ENCODE measurements at regions not wholly inside any gene's neighbourhood (a gene's known extent, or its start where the extent isn't known, plus 50 kb on each side); places are given as distances from the start of the nearest gene placed in this dataset.

DNA sequence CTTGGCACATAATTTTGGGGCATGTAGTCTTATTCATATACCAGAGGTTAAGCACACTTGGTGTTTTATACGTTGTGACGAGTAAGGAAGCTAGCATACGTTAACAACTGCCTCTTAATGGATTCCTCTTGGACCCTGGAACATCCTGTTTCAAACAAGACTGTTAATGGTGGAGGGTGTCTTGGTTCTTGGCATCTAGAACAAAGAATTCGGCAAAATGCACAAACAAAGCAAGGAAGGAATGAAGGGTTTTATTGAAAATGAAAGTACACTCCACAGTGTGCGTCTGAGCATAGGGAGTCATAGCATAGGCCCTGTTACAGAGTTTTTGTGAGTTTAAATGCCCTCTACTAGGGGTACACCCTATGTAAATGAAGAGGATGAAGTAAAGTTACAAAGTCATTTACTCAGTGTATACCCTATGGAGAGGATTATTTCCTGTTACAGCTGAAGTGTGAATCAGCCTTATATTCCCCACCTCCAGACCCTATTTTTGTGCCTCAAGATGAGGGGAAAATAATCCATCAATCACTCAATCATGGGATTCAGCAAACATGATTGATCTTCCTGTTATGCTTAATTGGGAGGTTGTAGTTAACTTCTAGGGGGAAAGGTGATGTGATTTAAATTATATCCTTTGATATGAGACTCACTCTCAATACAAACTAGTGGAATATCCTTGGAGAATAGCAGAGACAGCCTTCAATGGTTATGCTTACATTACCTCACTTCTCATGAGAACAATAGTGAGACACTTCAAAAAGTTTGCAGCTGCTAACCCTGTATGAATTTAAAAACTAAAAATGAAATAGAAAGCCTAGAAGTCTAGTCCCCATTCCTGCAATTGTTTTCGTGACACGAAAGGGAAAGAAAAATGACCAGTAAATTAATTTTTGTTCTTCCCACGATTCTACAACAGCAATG is 84.9 kb upstream of the MYO10 start:
- Histone ChIP-seq H3K36me3 (ENCODE audit: control insufficient read depth, insufficient read depth, low read length) (no peaks in the 10 kb centered on the region), H3K4me2 (ENCODE audit: insufficient read depth, low read length) (no peak overlapping the region), H3K9me1 (ENCODE audit: control insufficient read depth, insufficient read depth, low read length) (no peaks in the 10 kb centered on the region), H3K4me3 (no peak overlapping the region), H4K20me1 (replicated peaks; ENCODE audit: control insufficient read depth, insufficient read depth, low read length) (no peaks in the 10 kb centered on the region), H3K4me1 (replicated peaks in 1 of 2; ENCODE audit: control insufficient read depth in 2 of 2, insufficient read depth in 2 of 2, low read length in 2 of 2) (no peaks in the 10 kb centered on the region), H3K27me3 (ENCODE audit: control insufficient read depth in 2 of 2, insufficient read depth in 2 of 2, low read length in 2 of 2) (no peaks in the 10 kb centered on the region), H3K27ac (ENCODE audit: extremely low read depth, low read depth, low read length) (no peak overlapping the region), H3K9ac (ENCODE audit: insufficient read depth in 1 of 2, low read depth in 2 of 2, low read length in 2 of 2) (no peak overlapping the region), H2AFZ (ENCODE audit: low read depth, low read length) (no peak overlapping the region), H3K9me3 (replicated peaks; ENCODE audit: control insufficient read depth, insufficient read depth, low read depth, low read length) (no peaks in the 10 kb centered on the region), H3K79me2 (ENCODE audit: control insufficient read depth, insufficient read depth, low read length) (no peaks in the 10 kb centered on the region)
- TF ChIP-seq BRD4 (IDR thresholded peaks at IDR 0.05) = no peak
- TF ChIP-seq CBFB (CRISPR knock-in tag; IDR thresholded peaks at IDR 0.05) = no peak
- TF ChIP-seq TBL1XR1 (IDR thresholded peaks at IDR 0.05; ENCODE audit: low read length in 2 of 2) = no peak
- TF ChIP-seq, protein P1, sequence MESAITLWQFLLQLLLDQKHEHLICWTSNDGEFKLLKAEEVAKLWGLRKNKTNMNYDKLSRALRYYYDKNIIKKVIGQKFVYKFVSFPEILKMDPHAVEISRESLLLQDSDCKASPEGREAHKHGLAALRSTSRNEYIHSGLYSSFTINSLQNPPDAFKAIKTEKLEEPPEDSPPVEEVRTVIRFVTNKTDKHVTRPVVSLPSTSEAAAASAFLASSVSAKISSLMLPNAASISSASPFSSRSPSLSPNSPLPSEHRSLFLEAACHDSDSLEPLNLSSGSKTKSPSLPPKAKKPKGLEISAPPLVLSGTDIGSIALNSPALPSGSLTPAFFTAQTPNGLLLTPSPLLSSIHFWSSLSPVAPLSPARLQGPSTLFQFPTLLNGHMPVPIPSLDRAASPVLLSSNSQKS (CRISPR knock-in tag; IDR thresholded peaks at IDR 0.05) = no peak
- no peak for TF ChIP-seq EGR1 (conservative IDR thresholded peaks at IDR 0.05)
- WGBS (ENCODE audit: insufficient coverage, low coverage, missing lambda C conversion rate) = 0% methylated on average over 8 of the region's 8 CpGs
- intact Hi-C loops (cut with micrococcal nuclease) (no loop called here), in situ Hi-C loops (cut with MboI) (no loop called here)
- ATAC-seq (no peak), DNase-seq (ENCODE audit: extremely low read depth in 1 of 4, low spot score in 3 of 4) (no peak), FAIRE-seq (no peak)
- no TSS peak for BruUV-seq (replicated peaks)
- CTCF ChIA-PET (ENCODE audit: low intra/inter-chr PET ratio) = no interaction called here
- POLR2A ChIA-PET = no interaction called here

DNA sequence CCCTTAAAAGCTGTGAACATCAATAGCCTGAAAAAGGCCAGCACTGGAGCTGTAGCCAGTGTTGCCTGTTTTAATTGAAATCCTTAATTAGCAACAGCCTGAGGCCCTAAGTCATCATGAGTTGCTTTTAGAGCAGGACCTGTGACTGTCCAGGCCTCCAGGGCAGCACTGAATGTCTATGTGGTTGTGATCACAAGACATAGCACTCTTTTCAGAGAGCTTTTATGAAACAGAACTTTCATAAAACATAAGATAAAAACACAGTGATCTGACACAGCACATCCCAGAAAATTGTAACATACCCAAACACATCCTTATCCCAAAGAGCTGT is 85.5 kb upstream of the MYO10 start:
- ChIA-PET POLR2A (no interaction called here), CTCF (ENCODE audit: low intra/inter-chr PET ratio) (no interaction called here)
- Histone ChIP-seq H2AFZ (ENCODE audit: low read depth, low read length) (no peak overlapping the region), H3K9me3 (replicated peaks; ENCODE audit: control insufficient read depth, insufficient read depth, low read depth, low read length) (no peaks in the 10 kb centered on the region), H3K4me3 (no peak overlapping the region), H3K27ac (ENCODE audit: extremely low read depth, low read depth, low read length) (no peak overlapping the region), H3K4me1 (replicated peaks in 1 of 2; ENCODE audit: control insufficient read depth in 2 of 2, insufficient read depth in 2 of 2, low read length in 2 of 2) (no peaks in the 10 kb centered on the region), H3K79me2 (ENCODE audit: control insufficient read depth, insufficient read depth, low read length) (no peaks in the 10 kb centered on the region), H3K4me2 (ENCODE audit: insufficient read depth, low read length) (no peak overlapping the region), H3K9ac (ENCODE audit: insufficient read depth in 1 of 2, low read depth in 2 of 2, low read length in 2 of 2) (no peak overlapping the region), H3K27me3 (ENCODE audit: control insufficient read depth in 2 of 2, insufficient read depth in 2 of 2, low read length in 2 of 2) (no peaks in the 10 kb centered on the region), H3K9me1 (ENCODE audit: control insufficient read depth, insufficient read depth, low read length) (no peaks in the 10 kb centered on the region), H3K36me3 (ENCODE audit: control insufficient read depth, insufficient read depth, low read length) (no peaks in the 10 kb centered on the region), H4K20me1 (replicated peaks; ENCODE audit: control insufficient read depth, insufficient read depth, low read length) (no peaks in the 10 kb centered on the region)
- BruUV-seq (replicated peaks) = no TSS peak
- in situ Hi-C loops (cut with MboI) (no loop called here), intact Hi-C loops (cut with micrococcal nuclease) (no loop called here)
- ATAC-seq (no peak), DNase-seq (ENCODE audit: extremely low read depth in 1 of 4, low spot score in 3 of 4) (no peak), FAIRE-seq (no peak)
- TF ChIP-seq, protein P2, sequence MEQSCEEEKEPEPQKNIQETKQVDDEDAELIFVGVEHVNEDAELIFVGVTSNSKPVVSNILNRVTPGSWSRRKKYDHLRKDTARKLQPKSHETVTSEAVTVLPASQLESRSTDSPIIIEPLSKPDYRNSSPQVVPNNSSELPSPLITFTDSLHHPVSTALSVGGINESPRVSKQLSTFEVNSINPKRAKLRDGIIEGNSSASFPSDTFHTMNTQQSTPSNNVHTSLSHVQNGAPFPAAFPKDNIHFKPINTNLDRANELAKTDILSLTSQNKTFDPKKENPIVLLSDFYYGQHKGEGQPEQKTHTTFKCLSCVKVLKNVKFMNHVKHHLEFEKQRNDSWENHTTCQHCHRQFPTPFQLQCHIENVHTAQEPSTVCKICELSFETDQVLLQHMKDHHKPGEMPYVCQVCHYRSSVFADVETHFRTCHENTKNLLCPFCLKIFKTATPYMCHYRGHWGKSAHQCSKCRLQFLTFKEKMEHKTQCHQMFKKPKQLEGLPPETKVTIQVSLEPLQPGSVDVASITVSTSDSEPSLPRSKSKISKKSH (CRISPR knock-in tag; IDR thresholded peaks at IDR 0.05) = no peak
- TF ChIP-seq NONO (IDR thresholded peaks at IDR 0.05; ENCODE audit: low read depth in 2 of 2, low read length in 1 of 2) (no peak), NRF1 (conservative IDR thresholded peaks at IDR 0.05 in 1 of 2, IDR thresholded peaks at IDR 0.05 in 1 of 2) (no peak)
- TF ChIP-seq, protein P3, sequence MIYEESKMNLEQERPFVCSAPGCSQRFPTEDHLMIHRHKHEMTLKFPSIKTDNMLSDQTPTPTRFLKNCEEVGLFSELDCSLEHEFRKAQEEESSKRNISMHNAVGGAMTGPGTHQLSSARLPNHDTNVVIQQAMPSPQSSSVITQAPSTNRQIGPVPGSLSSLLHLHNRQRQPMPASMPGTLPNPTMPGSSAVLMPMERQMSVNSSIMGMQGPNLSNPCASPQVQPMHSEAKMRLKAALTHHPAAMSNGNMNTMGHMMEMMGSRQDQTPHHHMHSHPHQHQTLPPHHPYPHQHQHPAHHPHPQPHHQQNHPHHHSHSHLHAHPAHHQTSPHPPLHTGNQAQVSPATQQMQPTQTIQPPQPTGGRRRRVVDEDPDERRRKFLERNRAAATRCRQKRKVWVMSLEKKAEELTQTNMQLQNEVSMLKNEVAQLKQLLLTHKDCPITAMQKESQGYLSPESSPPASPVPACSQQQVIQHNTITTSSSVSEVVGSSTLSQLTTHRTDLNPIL (CRISPR knock-in tag; IDR thresholded peaks at IDR 0.05) = no peak
